ENCODE measurements at regions not wholly inside any gene's neighbourhood (a gene's known extent, or its start where the extent isn't known, plus 50 kb on each side); places are given as distances from the start of the nearest gene placed in this dataset.
A peak's percentile ranks its signal among the peaks of the same experiment; 100 is the strongest.

DNA sequence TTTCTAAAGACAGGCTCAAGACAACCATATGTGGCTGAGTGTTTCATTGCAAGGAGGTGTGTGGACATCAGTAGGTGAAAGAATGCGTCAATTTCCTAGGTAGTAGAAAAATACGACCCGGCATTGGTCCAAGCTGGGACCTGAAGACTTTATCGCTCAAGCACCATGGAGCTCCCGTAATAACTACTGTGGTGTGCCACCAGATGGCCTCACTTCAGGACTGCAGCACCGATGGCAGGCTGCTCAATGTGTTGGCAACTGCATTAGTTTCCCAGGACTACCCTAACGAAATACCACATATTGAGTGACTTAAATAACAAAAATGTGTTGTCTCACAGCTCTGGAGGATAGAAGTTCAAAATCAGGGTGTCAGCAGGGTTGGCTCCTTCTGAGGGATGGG is 72.4 kb upstream of the FAT3 start:
- Histone ChIP-seq H3K27ac (ENCODE audit: low read length) (no peak overlapping the region), H3K9me3 (ENCODE audit: control insufficient read depth, insufficient read depth, low read depth, low read length) (no peaks in the 10 kb centered on the region), H3K36me3 (ENCODE audit: control insufficient read depth, insufficient read depth, low read length) (no peaks in the 10 kb centered on the region), H3K4me1 (ENCODE audit: control insufficient read depth, insufficient read depth, low read length) (no peaks in the 10 kb centered on the region), H3K27me3 (ENCODE audit: control insufficient read depth, insufficient read depth, low read length) (no peaks in the 10 kb centered on the region), H3K4me3 (ENCODE audit: low read depth in 2 of 2, low read length in 2 of 2) (no peak overlapping the region)
- ATAC-seq, result no peak
- CTCF ChIA-PET, result interaction anchor here (0.6 kb wide), 2 partner anchors 77 to 1461 kb away, joined by 3 read pairs; no protein-coding TSS in a partner anchor
- no peak for DNase-seq (ENCODE audit: low read depth, low spot score)
- TF ChIP-seq, protein P1, sequence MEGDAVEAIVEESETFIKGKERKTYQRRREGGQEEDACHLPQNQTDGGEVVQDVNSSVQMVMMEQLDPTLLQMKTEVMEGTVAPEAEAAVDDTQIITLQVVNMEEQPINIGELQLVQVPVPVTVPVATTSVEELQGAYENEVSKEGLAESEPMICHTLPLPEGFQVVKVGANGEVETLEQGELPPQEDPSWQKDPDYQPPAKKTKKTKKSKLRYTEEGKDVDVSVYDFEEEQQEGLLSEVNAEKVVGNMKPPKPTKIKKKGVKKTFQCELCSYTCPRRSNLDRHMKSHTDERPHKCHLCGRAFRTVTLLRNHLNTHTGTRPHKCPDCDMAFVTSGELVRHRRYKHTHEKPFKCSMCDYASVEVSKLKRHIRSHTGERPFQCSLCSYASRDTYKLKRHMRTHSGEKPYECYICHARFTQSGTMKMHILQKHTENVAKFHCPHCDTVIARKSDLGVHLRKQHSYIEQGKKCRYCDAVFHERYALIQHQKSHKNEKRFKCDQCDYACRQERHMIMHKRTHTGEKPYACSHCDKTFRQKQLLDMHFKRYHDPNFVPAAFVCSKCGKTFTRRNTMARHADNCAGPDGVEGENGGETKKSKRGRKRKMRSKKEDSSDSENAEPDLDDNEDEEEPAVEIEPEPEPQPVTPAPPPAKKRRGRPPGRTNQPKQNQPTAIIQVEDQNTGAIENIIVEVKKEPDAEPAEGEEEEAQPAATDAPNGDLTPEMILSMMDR (IDR thresholded peaks at IDR 0.05), result peak; percentile 38
- TF ChIP-seq, protein P2, sequence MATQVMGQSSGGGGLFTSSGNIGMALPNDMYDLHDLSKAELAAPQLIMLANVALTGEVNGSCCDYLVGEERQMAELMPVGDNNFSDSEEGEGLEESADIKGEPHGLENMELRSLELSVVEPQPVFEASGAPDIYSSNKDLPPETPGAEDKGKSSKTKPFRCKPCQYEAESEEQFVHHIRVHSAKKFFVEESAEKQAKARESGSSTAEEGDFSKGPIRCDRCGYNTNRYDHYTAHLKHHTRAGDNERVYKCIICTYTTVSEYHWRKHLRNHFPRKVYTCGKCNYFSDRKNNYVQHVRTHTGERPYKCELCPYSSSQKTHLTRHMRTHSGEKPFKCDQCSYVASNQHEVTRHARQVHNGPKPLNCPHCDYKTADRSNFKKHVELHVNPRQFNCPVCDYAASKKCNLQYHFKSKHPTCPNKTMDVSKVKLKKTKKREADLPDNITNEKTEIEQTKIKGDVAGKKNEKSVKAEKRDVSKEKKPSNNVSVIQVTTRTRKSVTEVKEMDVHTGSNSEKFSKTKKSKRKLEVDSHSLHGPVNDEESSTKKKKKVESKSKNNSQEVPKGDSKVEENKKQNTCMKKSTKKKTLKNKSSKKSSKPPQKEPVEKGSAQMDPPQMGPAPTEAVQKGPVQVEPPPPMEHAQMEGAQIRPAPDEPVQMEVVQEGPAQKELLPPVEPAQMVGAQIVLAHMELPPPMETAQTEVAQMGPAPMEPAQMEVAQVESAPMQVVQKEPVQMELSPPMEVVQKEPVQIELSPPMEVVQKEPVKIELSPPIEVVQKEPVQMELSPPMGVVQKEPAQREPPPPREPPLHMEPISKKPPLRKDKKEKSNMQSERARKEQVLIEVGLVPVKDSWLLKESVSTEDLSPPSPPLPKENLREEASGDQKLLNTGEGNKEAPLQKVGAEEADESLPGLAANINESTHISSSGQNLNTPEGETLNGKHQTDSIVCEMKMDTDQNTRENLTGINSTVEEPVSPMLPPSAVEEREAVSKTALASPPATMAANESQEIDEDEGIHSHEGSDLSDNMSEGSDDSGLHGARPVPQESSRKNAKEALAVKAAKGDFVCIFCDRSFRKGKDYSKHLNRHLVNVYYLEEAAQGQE (IDR thresholded peaks at IDR 0.05; ENCODE audit: insufficient read depth in 1 of 2, low read depth in 2 of 2, low read length in 1 of 2), result no peak
- in situ Hi-C loops (cut with HindIII; ENCODE audit: low pct_unique_long_range_greater_than_20kb, low sequenced_read_pairs) (no loop called here), intact Hi-C loops (cut with micrococcal nuclease; ENCODE audit: unreplicated experiment) (no loop called here)
- POLR2A ChIA-PET, result interaction anchor here (0.7 kb wide), 1 partner anchor 87 kb away, joined by 12 read pairs; no protein-coding TSS in a partner anchor
- BruUV-seq (replicated peaks), result no TSS peak

DNA sequence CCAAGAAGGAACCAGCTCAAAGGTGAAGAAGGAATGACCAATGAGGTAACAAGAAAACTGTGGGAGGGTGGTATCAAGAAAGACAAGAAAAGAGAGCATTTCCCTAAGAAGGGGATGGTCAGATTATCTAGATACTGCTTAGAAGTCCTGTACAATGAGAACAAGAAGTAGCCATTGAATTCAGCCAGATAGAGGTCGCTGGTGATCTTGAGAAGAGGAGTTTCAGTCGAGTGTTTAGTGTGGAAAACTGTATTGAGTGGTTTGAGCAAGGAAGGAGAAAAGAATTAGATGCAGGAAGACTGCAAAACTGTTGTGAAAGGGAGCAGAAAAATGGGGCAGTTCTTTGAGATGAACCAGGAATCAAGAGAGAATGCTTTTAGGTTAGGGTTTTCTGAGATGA is 74.6 kb upstream of the FAT3 start:
- intact Hi-C loops (cut with micrococcal nuclease; ENCODE audit: unreplicated experiment), result no loop called here
- no peak for ATAC-seq
- ChIA-PET POLR2A (no interaction called here), CTCF (no interaction called here)
- H3K27ac ChIP-seq (ENCODE audit: low read length), result no peak overlapping the region
- no peaks in the 10 kb centered on the region for H3K27me3 ChIP-seq (ENCODE audit: control insufficient read depth, insufficient read depth, low read length)
- no peaks in the 10 kb centered on the region for H3K4me1 ChIP-seq (ENCODE audit: control insufficient read depth, insufficient read depth, low read length)
- H3K36me3 ChIP-seq (ENCODE audit: control insufficient read depth, insufficient read depth, low read length), result no peaks in the 10 kb centered on the region
- no peak overlapping the region for H3K4me3 ChIP-seq (ENCODE audit: low read depth in 2 of 2, low read length in 2 of 2)
- no peak for TF ChIP-seq SIN3A (IDR thresholded peaks at IDR 0.05; ENCODE audit: borderline replicate concordance, insufficient read depth, low read depth, low read length)
- TF ChIP-seq, protein P1 (IDR thresholded peaks at IDR 0.05), result no peak; the same call in 1 of the 2 replicates
- no peak for TF ChIP-seq TCF7L2 (IDR thresholded peaks at IDR 0.05; ENCODE audit: low read depth, low read length)
- TF ChIP-seq POLR2AphosphoS5 (IDR thresholded peaks at IDR 0.05; ENCODE audit: low read depth, low read length), result no peak
- TF ChIP-seq, protein P2 (IDR thresholded peaks at IDR 0.05; ENCODE audit: insufficient read depth in 1 of 2, low read depth in 2 of 2, low read length in 1 of 2), result no peak
- no peak for DNase-seq (ENCODE audit: low read depth, low spot score)
- in situ Hi-C loops (cut with HindIII; ENCODE audit: low pct_unique_long_range_greater_than_20kb, low sequenced_read_pairs), result no loop called here
- no TSS peak for BruUV-seq (replicated peaks)
- no peaks in the 10 kb centered on the region for H3K9me3 ChIP-seq (ENCODE audit: control insufficient read depth, insufficient read depth, low read depth, low read length)
